ENCODE measurements at regions not wholly inside any gene's neighbourhood (a gene's known extent, or its start where the extent isn't known, plus 50 kb on each side); places are given as distances from the start of the nearest gene placed in this dataset.

- DNase-seq (ENCODE audit: extremely low read depth, low read depth, low spot score), result no peak
These were observed 52.1 kb upstream of the FAM169A start for GRCh38 chr5:74918232-74918669.

GRCh38 chr5:74916831-74917710, 50.9 kb upstream of the FAM169A start:
- no peak for DNase-seq (ENCODE audit: extremely low read depth, low read depth, low spot score)

All from glomerular endothelial cell (primary cell).